ENCODE measurements at regions not wholly inside any gene's neighbourhood (a gene's known extent, or its start where the extent isn't known, plus 50 kb on each side); places are given as distances from the start of the nearest gene placed in this dataset.
A peak's percentile ranks its signal among the peaks of the same experiment; 100 is the strongest.

DNA sequence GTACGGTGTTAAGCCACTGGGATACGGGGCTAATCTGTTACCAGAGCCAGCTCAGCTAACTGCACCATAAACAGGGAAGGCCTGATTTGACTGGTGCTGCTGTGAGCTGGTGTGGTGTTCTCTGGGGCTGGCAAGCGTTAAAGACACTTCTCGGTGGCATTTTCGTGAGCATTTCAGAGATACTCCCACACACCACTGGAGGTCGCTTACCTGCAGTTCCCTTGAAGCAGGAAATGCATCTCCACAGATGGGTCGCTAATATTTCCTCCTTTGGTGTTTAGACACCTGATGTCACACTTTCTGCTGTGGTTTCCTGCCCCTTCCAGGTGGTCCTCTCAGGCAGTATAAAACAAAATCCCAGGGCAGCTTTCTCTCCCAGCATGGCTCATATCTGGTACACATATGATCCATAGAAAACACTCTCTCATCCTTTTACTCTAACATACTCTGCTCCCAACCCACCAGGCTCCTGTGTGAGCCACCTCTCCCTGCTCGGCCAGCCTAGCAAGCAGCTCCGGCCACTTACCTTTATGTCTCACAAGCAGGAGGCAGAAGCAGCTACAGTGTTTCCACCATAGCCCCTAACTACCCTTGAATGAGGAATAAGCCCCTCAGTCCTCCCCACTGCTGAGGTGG lies 129.9 kb upstream of the GRIN2B start:
- peak; percentile 22 for DNase-seq
- Mint-ChIP-seq H3K27ac (no peak overlapping the region), H3K4me3 (no peak overlapping the region), H3K4me1 (no peaks in the 10 kb centered on the region), H3K36me3 (no peaks in the 10 kb centered on the region), H3K9me3 (no peaks in the 10 kb centered on the region), H3K27me3 (peaks cover 3% of the 10 kb centered on the region)
- CTCF ChIA-PET: no interaction called here

DNA sequence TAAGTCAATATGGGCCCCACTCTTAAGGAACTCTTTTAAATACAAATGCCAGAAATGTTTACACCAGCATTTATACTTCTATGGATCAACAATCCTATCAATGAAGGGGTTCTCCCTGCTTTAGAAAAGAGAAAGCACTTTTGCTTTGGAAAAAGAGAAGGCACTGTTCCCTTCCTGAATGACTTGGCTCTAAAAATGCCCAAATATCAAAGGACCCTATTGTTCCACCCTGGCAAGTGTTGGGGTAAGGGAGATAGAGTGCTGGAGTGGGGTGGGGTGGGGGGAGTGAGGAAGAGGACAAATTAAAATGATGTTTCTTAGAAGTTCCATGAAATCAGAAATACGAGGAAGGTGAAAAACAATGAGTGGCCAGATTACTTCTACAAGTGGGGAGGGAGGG lies 131.6 kb upstream of the GRIN2B start:
- Mint-ChIP-seq H3K9me3 (no peaks in the 10 kb centered on the region), H3K4me1 (no peaks in the 10 kb centered on the region), H3K4me3 (no peak overlapping the region), H3K27ac (no peak overlapping the region), H3K27me3 (peaks cover 3% of the 10 kb centered on the region), H3K36me3 (no peaks in the 10 kb centered on the region)
- DNase-seq: no peak
- CTCF ChIA-PET: no interaction called here

DNA sequence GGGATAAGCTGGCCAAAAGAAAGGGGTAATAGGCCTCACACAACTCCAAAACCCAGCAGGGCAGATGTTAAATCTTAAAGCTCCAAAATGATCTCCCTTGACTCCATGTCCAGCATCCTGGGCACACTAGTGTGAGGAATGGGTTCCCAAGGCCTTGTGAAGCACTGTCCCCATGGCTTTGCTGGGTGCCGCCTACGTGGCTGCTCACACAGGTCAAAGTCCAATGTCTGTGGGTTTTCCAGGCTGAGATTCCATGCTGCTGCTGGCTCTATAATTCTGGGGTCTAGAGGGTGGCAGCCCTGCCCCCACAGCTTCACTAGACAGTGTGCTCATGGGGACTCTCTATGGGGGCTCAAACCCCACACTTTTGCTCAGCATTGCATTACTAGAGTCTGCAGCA lies 145.3 kb upstream of the GRIN2B start:
- H3K4me1 Mint-ChIP-seq: no peaks in the 10 kb centered on the region
- no peak overlapping the region for H3K27ac Mint-ChIP-seq
- H3K27me3 Mint-ChIP-seq: peaks cover 3% of the 10 kb centered on the region
- CTCF ChIA-PET: no interaction called here
- no peak for DNase-seq
- peaks cover 6% of the 10 kb centered on the region for H3K9me3 Mint-ChIP-seq
- no peak overlapping the region for H3K4me3 Mint-ChIP-seq
- no peaks in the 10 kb centered on the region for H3K36me3 Mint-ChIP-seq

DNA sequence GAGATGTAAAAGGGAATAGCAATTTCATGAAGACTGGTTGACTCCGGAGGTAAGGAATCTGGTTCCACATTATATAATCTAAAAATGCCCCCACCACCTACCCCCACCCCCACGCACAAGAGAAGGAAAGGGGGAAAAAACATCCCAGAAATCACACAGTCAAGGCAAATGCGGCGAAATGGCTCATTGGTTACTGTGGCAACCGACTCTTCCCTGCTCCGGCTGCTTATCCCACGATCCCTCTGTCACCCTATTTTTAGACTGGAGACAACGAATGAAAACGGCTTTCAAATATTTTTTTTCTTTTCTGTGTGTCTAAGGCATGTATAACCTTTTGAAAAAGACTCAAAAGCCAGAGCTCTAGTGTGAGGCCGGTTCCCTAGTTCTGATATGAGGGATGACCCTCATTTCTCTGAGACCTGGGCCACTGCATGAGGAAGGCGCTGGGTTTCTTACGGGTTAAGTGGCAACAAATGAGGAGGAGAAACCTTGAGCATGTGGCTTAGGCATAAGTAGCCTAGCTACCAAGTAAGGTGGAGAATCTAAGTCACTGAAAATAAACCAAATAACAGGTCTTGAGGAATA lies 148.3 kb upstream of the GRIN2B start:
- Mint-ChIP-seq H3K36me3 (no peaks in the 10 kb centered on the region), H3K4me3 (no peak overlapping the region), H3K4me1 (no peaks in the 10 kb centered on the region), H3K27ac (no peak overlapping the region), H3K9me3 (peaks cover 4% of the 10 kb centered on the region), H3K27me3 (peaks cover 3% of the 10 kb centered on the region)
- DNase-seq: no peak
- CTCF ChIA-PET: no interaction called here

DNA sequence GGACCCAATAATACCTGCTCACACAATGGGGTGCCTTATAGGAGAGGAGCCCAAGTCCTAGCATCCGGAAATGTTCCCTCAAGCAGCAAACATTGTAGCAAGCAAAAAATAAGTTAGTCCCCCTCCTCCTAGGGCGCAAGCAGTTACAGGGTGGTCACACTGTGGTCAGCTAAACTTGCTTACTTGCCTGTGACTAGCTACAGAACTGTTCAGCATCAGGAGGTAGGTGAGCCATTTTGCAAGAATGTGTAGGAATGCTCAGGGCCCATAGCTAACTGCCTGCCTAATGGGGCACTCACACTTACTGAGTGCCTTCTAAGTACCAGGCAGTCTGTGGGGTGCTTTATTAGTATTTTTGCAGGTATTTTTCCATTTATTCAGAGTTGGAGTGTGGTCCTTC lies 154.6 kb upstream of the GRIN2B start:
- CTCF ChIA-PET: no interaction called here
- no peaks in the 10 kb centered on the region for H3K27me3 Mint-ChIP-seq
- no peak overlapping the region for H3K4me3 Mint-ChIP-seq
- H3K36me3 Mint-ChIP-seq: no peaks in the 10 kb centered on the region
- no peaks in the 10 kb centered on the region for H3K9me3 Mint-ChIP-seq
- H3K27ac Mint-ChIP-seq: no peak overlapping the region
- no peak for DNase-seq
- H3K4me1 Mint-ChIP-seq: no peaks in the 10 kb centered on the region

DNA sequence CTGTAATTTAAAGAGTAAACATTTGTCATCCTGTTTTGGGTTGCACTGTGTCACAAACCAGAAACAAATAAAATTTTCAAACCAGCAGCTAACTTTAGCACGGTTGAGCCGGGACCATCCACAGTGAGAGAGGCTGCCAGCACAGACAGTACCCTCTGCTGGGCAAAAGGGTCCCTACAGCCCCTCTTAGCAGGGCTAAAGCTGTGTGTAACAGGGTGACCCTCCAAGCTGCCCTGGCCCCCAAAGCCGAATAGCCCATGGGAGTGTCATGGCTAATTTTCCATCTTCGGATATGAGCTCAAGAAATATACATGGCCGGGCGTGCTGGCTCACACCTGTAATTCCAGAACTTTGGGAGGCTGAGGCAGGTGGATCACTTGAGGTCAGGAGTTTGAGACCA lies 157.1 kb upstream of the GRIN2B start:
- Mint-ChIP-seq H3K4me3 (no peak overlapping the region), H3K27me3 (no peaks in the 10 kb centered on the region), H3K36me3 (no peaks in the 10 kb centered on the region), H3K4me1 (no peaks in the 10 kb centered on the region), H3K27ac (no peak overlapping the region), H3K9me3 (no peaks in the 10 kb centered on the region)
- no peak for DNase-seq
- CTCF ChIA-PET: no interaction called here

DNA sequence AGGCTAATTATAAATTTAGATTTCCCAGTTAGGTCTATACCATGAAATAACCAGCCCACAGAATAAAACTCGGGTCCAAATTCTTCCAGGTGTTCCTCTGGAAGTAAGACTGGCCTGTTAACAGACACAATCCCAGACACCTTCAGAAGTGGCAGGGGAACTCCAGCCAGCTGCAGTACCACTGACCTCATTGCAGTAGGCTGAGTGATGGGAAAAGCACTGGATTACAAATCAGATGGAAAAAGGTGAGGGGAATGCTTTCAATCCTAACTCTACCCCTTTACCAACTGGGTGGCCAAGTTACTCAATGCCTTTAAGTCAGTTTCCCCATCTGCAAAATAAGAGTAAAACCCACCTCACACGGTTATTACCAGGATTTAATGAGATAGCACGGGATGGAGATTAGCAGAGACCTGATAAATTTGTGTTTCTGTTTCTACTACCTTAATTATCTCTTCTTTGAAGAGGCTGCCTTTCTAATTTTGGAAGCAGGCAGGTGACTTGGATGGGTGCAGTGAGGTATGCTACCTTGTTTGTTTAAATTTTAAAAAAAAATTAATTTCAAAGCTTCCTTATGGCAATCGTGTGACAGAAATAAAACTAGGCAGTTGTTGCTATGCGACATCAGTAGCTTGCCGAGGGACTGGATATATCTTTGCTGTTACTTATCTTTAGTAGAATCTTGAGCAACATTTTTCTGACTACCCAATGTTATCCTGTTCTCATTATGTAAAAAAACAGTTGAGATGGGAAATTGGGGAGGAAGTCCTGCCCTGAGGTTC lies 167.3 kb upstream of the GRIN2B start:
- CTCF ChIA-PET: interaction anchor here (1.6 kb wide), 1 partner anchor 18 kb away, joined by 3 read pairs; no protein-coding TSS in a partner anchor
- no peaks in the 10 kb centered on the region for H3K27me3 Mint-ChIP-seq
- no peaks in the 10 kb centered on the region for H3K9me3 Mint-ChIP-seq
- no peaks in the 10 kb centered on the region for H3K4me1 Mint-ChIP-seq
- no peak overlapping the region for H3K4me3 Mint-ChIP-seq
- H3K36me3 Mint-ChIP-seq: no peaks in the 10 kb centered on the region
- H3K27ac Mint-ChIP-seq: no peak overlapping the region
- no peak for DNase-seq

DNA sequence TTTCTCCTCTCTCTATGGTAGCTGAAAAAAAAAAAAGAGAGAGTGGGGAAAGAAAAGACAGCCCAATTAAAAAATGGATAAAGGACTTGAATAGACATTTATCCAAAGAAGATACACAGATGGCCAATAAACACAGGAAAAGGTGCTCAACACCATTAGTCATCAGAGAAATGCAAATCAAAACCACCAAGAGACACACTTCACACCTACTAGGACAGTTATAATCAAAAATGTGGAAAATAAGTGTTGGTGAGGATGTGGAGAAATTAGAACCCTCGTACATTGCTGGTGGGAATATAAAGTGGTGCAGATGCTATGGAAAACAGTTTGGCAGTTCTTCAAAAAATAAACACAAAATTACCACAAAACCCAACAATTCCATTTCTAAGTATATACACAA lies 172.4 kb upstream of the GRIN2B start:
- H3K4me3 Mint-ChIP-seq: no peak overlapping the region
- no peaks in the 10 kb centered on the region for H3K27me3 Mint-ChIP-seq
- H3K4me1 Mint-ChIP-seq: no peaks in the 10 kb centered on the region
- no peak overlapping the region for H3K27ac Mint-ChIP-seq
- no peak for DNase-seq
- CTCF ChIA-PET: no interaction called here
- H3K36me3 Mint-ChIP-seq: no peaks in the 10 kb centered on the region
- H3K9me3 Mint-ChIP-seq: no peaks in the 10 kb centered on the region

DNA sequence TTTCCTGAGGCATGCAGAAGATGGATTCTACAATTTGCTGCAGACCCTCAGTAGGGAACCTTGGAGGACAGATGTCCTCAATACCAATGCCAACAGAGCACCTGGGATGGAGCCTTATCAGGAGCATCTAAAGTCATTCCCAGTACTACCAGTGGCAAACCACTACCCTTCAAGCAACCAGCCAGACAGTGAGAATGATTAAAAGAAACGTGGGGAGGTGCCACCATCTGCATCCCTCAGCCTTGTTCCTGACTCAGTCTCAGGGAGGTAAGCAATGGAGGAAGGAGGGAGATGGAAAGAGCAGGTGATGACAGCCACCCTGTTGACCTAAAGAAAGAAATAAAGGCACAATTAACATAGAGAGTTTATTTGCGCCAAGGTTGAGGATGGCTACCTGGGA lies 175.2 kb upstream of the GRIN2B start:
- no peak for DNase-seq
- Mint-ChIP-seq H3K36me3 (no peaks in the 10 kb centered on the region), H3K4me3 (no peak overlapping the region), H3K27me3 (no peaks in the 10 kb centered on the region), H3K27ac (no peak overlapping the region), H3K4me1 (no peaks in the 10 kb centered on the region), H3K9me3 (no peaks in the 10 kb centered on the region)
- CTCF ChIA-PET: no interaction called here

DNA sequence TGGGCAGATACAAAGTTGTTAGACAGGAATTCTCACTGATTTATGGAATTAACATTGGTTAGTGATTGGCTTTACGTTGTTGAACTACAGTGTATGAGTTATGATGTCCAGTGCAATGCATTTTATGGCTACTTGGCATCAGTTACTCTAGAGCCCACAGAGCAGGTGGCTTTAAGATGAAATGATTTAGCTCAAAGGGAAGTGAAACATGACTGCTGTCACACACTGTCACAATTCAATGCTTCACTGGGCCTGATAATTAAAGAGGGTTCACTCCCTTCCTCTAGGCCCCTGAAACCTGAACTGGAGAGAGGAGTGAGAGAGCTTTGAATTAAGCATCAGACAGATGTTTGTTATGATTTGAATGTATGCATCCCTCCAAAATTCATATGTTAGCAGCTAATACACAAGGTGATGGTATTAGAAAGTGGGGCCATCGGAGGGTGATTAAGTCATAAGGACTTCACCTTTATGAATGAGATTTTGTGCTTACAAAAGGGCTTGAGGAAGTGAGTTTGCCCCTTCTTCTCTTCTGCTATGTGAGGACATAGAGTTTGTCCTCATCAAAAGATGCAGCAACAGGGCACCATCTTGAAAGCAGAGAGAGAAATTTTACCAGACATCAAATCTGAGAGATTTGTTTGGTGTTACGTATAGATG lies 175.8 kb upstream of the GRIN2B start:
- Mint-ChIP-seq H3K27ac (no peak overlapping the region), H3K4me3 (no peak overlapping the region), H3K27me3 (no peaks in the 10 kb centered on the region), H3K36me3 (no peaks in the 10 kb centered on the region), H3K4me1 (no peaks in the 10 kb centered on the region), H3K9me3 (no peaks in the 10 kb centered on the region)
- no peak for DNase-seq
- CTCF ChIA-PET: no interaction called here

DNA sequence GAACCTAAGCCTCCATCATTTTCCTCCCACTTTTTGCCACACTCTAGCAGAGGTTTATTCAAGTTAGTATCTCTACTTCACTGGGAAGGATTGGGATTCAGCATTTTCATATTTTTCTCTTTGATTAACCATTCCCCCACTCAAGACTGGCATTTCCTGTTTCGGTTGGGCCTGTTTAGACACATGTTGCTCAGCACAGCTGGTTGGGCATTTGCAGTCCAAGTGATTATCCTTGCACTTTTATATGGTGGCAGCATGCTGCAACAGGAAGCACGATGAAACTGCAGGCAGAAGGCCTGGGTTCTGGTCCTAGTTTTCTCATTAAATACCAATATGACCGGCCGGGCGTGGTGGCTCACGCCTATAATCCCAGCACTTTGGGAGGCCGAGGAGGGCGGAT lies 182.9 kb upstream of the GRIN2B start:
- Mint-ChIP-seq H3K27ac (no peak overlapping the region), H3K27me3 (no peaks in the 10 kb centered on the region), H3K9me3 (no peaks in the 10 kb centered on the region), H3K4me3 (no peak overlapping the region), H3K4me1 (no peaks in the 10 kb centered on the region), H3K36me3 (no peaks in the 10 kb centered on the region)
- CTCF ChIA-PET: interaction anchor here (0.5 kb wide), 1 partner anchor 909 kb away, joined by 4 read pairs; no protein-coding TSS in a partner anchor
- DNase-seq: no peak

DNA sequence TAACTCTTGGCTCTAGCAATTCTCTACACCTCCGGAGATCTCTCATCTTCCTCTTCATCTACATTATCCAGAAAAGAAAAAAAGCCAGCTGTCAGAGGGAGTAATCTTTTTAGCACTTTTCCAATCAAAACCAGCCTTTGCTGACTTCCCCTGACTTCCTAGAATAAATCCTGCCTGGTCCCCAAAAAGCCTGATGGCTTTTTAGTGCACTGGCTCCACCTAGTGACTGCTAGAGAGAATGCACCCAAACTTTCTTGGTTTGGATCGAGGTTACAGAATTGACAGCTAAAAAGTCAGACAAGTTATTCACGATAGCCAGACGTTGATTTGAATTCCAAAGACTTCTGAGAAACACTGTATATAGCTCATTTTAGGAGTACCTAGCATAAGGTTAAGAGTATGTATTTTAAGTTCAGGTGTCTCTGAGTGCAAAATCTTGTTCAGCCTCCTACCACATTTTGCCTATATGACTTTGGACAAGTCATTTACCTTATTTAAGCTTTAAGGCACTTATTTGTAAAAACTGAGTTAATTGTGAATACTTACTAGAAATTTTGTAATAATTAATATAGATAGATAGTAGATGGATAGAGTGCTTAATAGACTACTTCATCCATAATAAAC lies 185.7 kb upstream of the GRIN2B start:
- Mint-ChIP-seq H3K4me3 (no peak overlapping the region), H3K9me3 (no peaks in the 10 kb centered on the region), H3K27me3 (peaks cover 4% of the 10 kb centered on the region), H3K4me1 (no peaks in the 10 kb centered on the region), H3K36me3 (no peaks in the 10 kb centered on the region), H3K27ac (no peak overlapping the region)
- CTCF ChIA-PET: interaction anchor here (0.8 to 1.9 kb wide), 12 partner anchors 18 to 911 kb away, joined by 3 to 16 read pairs (median 3); no protein-coding TSS in a partner anchor
- peak; percentile 54 for DNase-seq

DNA sequence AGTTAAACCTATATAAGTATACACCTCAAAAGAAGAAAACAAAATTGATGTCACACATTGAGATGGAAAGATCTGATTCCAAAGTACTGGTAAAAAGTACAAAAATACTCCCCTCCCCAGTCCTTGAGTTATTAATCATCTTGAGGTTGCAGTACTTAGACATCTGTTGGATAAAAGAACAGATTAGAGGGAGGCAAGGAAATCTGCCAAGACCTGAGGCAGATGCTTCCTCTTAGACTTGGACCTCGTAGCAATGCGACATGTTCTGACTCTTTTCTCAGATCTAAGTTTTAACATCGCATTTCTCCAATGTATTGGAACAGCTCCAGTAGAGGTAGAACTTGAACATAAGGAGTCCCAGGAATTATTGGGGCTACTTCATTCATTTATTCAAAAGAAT lies 187.9 kb upstream of the GRIN2B start:
- Mint-ChIP-seq H3K9me3 (no peaks in the 10 kb centered on the region), H3K27ac (no peak overlapping the region), H3K4me3 (no peak overlapping the region), H3K27me3 (peaks cover 4% of the 10 kb centered on the region), H3K4me1 (no peaks in the 10 kb centered on the region), H3K36me3 (no peaks in the 10 kb centered on the region)
- DNase-seq: no peak
- CTCF ChIA-PET: interaction anchor here (1.1 kb wide), 1 partner anchor 16 kb away, joined by 3 read pairs; no protein-coding TSS in a partner anchor

DNA sequence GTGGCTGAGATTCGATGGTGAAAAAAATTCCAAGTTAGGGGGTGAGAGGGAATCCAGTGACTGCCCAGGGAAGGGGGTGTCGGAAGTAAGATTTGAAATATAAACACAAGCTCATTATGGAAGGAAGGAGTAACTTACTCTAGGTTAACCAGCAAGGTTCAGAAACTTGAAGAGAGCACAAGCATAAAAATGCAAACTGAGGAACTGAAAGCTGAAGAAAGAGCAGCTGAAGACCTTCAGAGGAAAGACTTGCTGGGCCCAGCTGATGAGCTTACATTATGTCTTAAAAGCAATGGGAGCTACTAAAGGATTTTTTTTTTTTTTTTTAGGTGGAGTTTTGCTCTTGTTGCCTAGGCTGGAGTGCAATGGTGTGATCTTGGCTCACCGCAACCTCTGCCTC lies 189.7 kb upstream of the GRIN2B start:
- H3K4me3 Mint-ChIP-seq: no peak overlapping the region
- H3K9me3 Mint-ChIP-seq: no peaks in the 10 kb centered on the region
- H3K27ac Mint-ChIP-seq: no peak overlapping the region
- CTCF ChIA-PET: interaction anchor here (0.6 kb wide), 2 partner anchors 113 to 520 kb away, joined by 3 to 4 read pairs; no protein-coding TSS in a partner anchor
- H3K4me1 Mint-ChIP-seq: no peaks in the 10 kb centered on the region
- H3K27me3 Mint-ChIP-seq: peaks cover 4% of the 10 kb centered on the region
- no peaks in the 10 kb centered on the region for H3K36me3 Mint-ChIP-seq
- no peak for DNase-seq
